ENCODE measurements at regions not wholly inside any gene's neighbourhood (a gene's known extent, or its start where the extent isn't known, plus 50 kb on each side); places are given as distances from the start of the nearest gene placed in this dataset.
A peak's percentile ranks its signal among the peaks of the same experiment; 100 is the strongest.

DNA sequence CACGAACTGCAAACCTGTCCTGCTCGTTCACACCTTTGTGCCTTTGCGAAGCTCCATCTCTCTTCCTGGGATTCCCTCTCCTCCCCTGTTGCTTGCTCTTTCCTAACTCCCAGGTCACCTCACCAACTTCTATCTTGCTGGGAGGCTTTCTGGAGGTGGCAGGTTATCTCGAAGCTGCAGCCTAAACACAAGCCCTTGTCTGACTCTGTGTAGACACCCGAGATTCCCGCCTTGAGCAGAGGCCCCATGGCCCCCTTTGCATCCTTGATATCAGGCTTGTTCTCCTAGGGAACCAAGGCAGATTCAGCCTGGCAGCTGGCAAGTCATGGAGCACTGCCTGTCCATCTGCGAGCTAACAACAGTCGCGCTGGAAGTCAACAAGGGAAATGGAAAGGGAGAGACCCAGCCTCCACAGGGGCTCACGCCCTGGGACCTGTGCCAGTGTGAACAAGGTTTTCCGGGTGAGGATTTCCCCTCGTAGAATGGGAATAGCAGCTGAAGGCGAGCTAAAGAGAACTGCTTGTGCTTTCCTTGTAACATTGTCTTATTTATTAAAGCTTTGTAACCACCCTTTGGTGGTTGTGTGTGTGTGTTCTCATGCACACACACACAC lies 109.5 kb upstream of the JUN start:
- DNase-seq: no peak

DNA sequence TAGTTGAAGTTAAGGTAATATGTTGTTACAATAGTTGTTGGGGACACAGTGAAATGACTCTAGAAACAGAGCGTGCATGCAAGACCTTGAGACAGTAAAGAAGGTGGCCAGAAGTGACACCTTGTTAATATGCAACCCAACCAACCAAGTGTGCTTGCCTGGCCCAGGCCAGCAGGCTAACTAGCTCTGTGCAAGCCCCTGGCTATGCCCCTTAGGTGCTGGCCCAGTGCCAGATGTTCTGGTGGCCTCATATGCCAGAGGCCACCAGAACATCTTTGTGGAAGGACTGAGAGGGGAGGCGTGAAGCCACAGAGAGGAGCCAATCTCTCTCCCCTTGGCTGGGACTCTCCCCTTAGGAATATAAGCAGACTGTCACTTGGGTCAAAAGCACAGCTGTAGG lies 111.2 kb upstream of the JUN start:
- DNase-seq: no peak

DNA sequence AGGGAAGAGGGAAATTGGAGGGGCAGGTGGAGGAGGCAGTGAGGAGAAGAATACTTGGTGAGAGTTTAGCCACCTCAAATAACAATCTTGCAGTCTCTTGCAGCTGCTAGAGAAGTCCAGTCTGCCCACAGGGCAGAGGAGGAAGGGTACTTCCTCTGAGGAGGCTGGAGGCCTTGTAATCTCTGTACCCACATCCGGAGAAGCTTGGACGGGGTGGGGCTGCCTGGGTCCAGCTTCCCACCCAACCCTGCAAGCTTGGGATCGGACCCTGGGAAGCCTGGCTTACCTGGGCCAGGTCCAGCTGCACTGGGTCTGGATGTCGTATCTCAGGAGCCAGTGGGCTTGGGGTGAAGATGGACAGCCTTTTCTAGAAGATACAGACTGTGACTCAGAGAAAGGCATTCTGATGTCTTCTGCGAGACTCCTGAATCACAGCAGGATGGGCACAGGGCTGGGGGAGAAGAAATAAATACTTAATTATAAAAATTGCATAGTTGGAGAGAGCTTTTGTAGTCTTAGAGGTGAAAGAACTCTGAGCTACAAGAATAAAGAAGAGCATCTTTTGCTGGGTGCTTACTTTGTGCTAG lies 111.8 kb upstream of the JUN start:
- DNase-seq: peak; percentile 47

DNA sequence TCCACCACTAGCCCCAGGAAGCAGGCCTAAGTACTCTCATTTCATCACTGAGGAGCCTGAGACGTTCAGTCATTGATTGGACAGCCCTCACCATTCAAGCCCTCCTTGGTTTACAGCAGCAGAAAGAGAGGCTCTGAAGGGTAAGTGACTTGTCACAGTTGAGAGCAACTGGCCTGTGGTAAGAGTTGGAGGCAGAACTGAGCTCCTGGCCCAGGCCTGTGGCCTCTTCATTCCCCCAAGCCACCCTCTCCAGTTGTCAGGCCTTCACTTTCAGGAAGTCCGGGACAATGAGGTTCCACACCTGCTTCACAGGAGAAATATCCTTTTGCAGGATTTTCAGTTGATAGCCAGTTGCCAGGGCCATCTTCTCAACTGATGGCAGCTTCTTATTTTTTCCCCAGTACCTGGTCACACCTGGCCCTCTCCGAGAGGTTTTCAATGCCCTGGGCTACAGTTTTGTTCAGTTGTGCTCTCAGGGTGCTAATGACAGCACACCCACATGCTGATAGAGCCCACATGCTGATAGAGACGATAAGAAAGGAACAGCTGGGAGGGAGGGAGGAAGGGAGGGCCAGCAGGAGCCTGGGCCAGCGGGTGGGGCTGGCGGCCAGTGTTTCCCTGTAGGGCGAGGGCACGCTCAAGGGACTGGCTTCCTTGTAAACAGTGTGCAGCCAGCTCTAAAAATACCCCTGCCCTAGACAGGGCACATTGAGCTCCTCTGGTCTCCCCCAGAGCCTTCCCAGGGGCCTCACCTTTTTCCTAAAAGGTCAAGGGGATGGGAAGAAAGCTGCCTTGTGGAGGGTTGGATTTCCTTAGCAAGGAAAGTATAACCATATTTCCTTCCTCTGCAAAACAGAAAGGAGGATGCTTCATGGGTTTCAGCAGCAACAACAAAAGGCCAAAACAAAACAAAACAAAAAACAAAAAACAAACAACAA lies 112.7 kb upstream of the JUN start:
- peak; percentile 71 for DNase-seq

DNA sequence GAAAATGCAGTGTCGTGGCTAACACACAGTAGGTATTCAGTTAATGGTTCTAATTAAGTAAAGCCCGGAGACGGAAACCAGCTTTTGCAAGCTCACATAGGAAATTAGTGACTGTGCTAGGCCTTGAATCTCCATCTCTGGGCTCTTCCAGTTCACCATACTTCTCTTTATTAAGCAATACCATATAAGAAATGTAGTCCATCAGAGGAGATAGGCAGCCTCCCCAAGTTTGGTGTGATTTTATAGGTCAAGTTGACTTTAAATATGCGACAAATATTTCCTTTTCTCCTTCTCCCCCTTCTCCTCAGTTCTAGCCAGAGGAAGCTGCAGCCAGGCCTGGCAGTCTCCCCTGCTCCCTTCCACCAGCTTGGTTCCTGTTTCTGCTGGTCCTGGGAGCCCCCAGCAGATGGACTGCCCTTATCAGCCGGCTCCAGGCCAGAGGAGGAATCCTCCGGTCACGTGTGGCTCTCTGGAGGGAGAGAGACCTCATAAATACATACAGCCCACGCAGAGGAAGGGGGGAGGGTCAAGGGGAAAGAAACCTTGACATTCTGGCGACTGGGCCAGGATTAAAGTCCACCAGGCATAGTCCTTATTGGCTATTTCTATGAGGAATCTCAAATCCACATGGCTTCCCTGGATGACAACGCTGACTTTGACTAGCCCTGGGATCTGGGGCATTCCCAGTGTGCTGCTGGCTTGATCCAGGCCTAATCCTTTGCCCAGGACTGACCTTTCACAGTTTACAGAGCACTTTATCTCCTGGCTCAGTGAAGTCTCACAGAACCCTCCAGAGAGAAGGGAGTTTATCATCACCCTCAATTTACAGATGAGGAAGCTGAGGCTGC lies 115.1 kb upstream of the JUN start:
- peak; percentile 94 for DNase-seq

DNA sequence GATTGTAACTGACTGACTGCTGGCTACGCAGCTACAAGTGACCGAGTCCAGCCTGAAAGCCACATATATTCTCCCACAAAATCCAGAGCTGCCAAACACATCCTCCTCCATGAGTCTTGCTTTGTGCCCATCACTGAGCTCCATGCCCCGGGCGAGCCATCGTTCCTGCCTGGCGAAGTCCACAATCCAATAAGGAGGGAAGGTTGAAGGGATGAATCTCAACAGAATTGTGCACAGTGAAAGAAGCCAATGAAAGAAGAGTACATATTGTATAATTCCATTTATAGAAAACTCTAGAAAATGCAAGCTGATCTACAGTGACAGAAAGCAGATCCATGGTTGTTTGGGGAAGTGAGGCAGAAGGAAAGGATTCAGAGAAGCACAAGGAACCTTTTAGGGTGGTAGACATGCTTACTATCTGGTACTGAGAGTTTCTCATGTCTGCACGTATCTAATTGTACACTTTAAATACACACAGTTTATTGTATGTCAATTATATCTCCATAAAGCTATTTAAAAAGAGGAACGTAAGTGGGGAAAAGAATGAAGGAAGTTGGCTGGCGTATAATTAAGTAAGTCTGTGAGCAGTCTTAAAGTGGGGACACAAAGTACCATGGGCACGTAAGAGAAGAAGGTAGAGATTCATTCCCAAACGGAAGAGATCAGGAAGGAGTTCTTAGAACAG lies 115.9 kb upstream of the JUN start:
- no peak for DNase-seq

DNA sequence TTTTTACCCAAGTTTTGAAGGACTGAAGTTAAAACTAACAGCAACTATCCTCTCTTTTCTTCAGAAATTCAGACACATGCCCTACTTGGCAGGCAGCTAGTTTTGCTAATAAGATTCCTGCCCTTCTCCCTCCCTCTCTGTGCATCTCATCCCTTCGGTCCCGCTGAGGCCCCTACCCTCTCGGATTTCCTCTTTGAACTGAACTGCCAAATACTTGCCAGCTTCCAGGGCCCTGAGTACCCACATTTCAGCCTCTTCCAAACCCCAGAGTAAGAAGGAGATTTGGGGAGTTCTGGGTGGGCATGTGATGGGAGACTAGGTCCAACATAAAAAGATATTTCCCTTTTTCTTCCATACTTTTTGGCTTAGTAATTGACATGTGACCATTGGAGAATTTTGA lies 116.5 kb upstream of the JUN start:
- DNase-seq: no peak

DNA sequence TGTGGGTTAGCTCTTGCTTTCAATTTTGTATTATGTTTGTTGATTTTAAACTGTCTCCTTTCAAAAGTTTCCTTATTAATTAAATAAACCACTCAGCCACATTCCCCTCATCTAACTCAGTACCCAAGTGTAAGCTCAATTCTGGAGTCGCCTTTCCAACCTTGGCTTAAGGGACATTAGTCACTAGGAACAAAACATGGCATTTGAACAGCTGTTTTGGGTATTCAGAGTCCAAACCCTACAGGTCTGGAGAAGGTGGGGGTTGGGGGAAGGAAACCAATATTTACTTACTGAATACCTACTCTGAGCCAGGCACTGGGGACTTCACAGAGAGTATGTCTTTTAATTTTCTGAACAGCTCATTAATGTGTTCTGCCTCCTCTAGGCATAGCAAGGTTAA lies 117.2 kb upstream of the JUN start:
- DNase-seq: no peak

DNA sequence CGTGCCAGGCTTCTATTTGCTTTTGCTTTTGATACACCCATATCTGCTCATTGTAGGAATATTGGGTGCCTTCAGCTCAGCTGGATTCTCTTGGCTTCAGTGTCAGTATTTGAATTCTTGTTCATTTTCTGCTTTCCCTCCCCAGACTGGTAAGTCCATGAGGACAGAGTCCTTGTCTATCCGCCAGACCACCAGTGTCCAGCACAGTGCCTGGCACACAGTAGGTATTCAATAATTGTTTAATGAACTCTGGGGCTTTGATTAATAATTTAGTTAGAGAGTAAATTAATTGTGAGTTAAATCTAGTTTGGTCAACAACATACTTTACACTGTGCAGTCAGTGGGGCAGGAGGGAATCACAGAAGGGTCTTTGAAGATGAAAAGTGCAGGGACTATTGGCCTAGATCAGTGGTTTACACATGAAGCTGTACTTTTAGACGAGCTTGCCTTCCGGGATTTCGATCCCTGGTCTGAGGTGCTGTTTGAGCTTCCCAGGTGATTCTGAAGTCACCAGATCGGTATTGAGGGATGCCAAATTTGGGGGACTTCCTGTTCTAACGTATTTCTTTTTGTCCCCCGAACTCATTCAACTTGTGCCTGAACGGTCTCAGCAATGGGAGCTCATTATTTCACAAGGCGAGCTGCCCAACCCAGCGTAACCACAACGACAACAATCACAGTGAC lies 119.1 kb upstream of the JUN start:
- no peak for DNase-seq

DNA sequence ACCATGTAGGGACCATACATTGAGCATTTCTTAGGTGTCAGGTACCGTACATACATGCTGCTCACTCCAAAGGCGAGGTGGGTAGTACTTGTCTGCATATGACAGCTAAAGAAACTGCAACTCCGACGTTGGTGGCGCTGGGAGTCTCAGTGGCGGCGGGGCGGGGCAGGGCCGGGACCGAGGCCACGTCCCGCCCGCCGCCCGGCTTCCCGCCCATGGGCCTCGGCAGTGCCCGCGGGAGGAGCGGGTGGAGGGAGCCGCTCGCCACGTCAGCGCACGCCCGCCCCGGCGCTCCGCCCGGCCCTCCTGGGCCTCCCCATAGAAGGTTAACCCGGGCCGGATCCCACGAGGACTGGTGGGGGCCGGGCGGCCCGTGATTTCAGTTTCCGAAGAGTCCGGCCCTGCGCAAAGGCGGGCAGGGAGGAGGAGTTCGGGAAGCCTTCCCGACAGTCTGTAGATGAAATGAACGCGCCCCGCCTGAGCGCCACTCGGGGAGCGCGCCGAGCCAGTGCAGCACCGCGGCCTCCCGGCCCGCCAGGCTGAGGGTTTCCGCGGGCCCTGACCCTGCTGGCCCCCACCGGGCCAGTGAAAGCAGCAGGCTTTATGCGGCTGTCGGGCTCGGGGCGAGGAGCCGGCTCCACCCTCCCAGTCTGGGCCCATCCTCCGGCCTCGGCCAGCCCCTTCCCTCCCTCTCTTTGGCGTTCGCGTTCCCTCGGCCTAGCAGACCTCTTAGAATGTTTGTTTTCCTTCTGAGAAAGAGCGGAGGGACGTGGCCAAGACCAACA lies 119.9 kb upstream of the JUN start:
- peak; percentile 51 for DNase-seq

DNA sequence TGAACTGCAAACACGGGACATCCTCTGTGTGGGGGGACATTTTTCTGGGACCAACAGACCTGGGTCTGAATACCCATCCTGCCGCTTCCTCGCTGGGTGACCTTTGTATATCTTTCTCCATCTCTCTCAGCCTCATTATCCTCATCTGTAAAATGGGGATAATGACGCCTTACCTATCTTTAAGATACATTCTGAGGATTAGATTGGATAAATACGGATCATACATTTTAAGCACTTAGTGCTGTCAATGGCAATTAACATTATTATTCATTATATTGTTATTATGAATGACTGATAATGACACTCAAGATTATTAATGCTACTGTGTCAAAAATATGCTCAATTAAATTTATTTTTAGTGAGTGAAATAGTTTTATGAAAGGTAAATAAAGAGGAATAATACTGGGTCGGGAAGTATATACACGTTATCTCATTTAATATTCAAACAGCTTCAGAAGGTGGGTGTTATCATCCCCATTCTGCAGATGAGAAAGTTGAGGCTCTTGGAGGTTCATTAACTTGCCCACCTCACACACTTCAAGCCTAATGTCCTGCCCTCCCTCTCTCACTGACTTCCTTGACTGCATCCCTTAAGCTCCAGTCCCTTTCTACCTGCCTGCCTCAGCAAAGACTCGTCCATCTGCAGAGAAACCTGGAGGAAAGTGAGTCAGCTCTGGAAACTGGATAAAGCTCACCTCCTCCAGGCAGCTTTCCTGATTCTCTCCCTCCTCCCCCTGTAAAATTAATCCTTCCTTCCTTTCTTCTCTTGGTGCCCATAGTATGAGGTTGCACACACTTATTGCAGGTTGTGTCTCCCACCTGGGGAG lies 120.7 kb upstream of the JUN start:
- DNase-seq: no peak

DNA sequence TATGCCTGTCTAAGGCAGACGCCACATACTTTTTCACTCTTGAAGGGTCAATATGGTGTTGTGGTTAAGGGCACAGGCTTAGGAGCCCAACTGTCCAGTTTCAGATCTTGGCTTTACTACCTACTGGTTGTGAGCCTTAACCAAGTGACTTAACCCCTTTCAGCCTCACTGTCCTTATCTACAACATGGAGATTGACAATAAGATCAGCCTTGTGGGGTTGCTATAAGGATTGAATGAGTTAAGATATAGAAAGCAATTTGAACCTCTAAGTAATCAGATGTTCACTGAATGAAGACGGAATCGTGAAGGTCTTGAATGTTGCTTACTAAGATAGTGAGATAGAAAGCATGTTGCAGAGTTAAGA lies 121.3 kb upstream of the JUN start:
- no peak for DNase-seq

DNA sequence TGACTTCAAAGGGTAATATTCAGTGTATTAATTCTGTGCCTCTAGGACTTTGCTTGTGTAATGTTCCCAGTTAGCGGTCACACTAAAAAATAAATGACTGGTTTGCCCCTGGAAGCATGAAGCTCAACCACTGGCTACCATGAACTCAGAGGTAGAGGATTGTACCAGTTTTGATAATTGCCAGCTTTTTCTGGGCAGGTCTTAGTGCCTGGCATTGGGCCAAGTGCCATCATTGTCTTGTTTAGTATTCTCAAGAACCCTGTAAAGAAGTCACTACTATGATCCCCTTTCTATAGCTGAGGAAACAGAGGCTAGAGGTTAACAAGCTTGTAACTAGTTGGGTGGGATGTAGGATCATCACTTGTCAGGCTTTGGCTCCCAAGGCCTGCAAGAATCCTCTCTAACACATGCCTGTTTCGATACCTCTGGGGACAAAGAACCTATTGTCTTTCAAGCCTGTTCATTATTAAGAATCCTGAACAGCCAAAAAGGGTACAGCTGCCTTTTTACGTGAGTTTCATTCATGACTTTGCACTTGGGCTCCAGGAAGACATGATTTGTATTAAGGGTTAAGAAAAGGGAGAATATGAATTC lies 121.9 kb upstream of the JUN start:
- DNase-seq: no peak

DNA sequence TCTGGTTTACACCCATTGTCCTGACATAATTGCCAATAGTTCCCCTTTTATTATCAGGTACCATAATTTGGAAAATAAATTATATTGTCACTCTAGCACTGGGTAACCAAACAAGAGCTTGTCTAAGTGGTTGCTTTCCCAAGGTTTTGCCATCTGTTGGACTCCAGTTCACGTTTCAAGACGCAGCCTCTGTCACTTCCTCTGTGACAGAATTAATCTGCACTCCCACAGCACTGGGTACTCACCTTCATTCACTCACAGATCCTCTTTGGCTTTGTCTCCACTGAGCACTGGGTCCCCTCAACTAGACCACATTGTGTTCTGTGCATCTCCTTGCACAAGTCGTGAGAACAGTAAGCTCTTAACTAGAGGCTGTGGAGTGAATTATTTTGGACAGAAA lies 123.6 kb upstream of the JUN start:
- no peak for DNase-seq

DNA sequence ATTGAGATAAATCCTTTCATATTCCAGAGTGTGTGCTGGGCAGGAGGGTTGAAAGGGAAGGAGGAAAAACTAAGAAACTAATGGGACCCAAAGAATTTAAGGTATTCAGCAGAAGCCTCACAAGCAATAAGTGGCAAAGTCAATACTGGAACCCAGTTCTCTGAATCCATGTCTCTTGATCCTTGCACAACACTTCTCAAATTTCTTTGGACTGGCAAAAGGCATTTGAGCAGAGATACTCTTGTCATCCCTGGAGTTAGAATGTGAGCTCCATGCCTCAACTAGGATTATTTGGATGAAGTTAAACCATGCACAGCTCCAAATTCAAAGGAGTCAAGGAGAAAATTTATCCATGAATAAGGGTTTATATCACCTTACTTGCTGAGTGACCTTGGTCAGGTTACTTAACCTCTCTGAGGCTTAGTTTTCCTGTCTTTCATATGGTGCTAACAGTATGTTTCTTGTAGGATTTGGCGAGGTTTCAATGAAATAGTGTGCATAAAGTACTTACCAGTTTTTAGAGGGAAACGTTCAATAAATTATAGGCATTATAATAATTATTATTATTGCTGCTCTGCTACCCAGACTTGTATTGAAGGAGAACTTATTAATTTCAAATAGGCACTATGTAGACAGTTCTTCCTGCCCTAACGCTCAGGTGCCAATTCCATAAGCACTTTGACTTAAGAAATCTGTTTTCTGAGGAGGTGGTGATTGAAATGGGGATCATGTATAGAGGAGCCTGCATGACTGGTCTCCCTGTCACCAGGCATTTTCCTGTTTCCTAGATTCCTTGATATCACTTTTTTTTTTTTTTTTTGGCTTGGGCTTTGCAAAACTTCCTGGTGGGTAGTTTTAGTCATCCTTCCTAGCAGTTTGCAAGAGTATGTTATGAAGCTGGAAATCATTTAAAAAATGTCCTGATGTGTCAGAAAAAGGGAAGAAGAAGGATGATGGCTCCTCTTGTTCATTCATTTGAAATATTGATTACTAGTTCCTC lies 125.0 kb upstream of the JUN start:
- no peak for DNase-seq

DNA sequence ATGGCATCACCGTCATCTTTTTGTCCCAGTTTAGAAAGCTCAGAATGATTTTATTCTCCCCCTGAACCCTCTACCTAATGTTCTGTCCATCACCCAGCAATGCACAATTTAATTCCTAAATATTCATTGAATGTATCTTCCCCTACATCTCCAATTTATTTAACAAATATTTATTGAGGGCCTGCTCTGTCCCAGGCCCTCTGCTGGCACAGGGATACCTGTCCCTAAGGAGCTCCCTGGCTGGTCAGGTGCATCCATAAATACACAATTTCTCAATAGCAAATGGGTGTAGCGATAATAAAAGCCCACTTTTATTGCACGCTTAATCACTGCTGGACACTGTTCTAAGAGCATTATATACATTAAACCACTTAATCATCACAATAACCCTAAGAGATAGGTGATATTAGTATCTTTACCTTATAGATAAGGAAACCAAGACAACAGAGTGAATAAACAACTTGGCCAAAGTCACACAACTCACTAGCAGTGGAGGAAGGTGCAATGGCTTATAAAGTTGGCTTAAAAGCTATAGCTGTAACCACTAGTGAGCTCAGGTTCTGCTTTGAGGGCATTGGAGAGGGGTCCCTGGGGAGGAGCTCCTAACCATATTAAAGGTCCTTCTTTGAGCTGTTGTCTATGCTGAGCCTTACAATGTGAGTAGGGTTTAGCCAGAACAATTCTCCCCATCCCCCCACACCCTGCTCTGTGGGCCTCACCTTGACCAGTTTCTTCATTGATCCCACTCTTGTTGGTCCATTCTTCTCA lies 126.3 kb upstream of the JUN start:
- DNase-seq: no peak

DNA sequence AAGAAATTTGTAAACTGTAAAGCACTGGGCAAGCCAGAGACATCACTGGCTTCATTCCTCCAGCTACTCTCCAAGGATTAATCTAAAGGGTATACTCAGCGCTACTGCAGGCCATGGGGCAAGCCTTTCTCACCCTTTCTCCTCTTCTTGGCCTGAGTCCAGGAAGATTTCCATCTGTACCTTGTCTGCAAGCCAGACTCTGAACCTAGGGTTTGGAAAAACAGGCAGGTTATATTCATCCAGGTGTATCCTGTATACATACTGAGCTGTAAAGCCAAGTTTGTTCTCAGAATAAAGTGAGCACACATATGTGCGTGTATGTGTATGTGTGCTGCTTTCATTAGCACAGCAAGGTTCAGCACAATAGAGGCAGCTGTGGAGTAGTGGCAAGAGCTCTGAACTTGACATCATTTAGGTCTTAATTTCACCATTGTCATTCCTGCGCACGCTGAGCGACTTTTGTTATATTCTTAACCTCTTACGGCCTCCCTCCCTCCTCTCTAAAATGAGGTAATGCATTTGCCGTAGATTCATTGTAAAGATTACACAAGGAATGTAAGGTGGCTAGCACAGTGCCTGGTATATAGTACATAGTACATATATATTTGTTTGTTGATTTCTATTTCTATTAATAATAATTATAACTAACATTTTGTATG lies 128.1 kb upstream of the JUN start:
- no peak for DNase-seq

Measured in GF-D8 (cell line).